Transverse colon (tissue), 4 donors: ENCODE measurements at regions not wholly inside any gene's neighbourhood (a gene's known extent, or its start where the extent isn't known, plus 50 kb on each side); places are given as distances from the start of the nearest gene placed in this dataset.

ENCODE experiments used
- DNase-seq: peaks from one replicate; pipeline ENCODE4 v3.0.0-alpha.2; 2019
- H3K27ac ChIP-seq, 4 donors: fragments of 200-600 bp; sonication (generic); 2 replicates each; pipeline ENCODE4 v1.5.1; 2016 to 2018; ENCODE audit warnings: inconsistent platforms in 4 of 4
- H3K27me3 ChIP-seq: fragments of 200-600 bp; sonication (generic); 2 replicates; pipeline ENCODE4 v1.5.1; 2017; ENCODE audit warnings: inconsistent platforms
- H3K36me3 ChIP-seq, 4 donors: fragments of 200-600 bp; sonication (generic); 2 replicates each; pipeline ENCODE4 v1.5.1; 2017 to 2019; ENCODE audit warnings: inconsistent platforms in 4 of 4
- H3K4me1 ChIP-seq, 4 donors: fragments of 200-600 bp; sonication (generic); 2 replicates each; pipeline ENCODE4 v1.5.1; 2017 to 2020; ENCODE audit warnings: inconsistent platforms in 4 of 4
- H3K4me3 ChIP-seq, 4 donors: fragments of 200-600 bp; sonication (generic); 1 replicate in 1 of 4; 2 replicates in 3 of 4; pipeline versions ENCODE4 v1.5.1 to v1.6.1; 2017 to 2019; ENCODE audit warnings: inconsistent platforms in 4 of 4
- H3K9me3 ChIP-seq, 2 donors: fragments of 200-600 bp; sonication (generic); 2 replicates each; pipeline ENCODE4 v1.5.1; 2017 to 2019; ENCODE audit warnings: inconsistent platforms in 2 of 2
- CTCF ChIP-seq, 5 experiments: fragments of 200-600 bp in 3 of 5; fragments of 450-650 bp in 2 of 5; sonication (generic) in 3 of 5; IDR thresholded peaks; 1 replicate in 2 of 5; 2 replicates in 3 of 5; pipeline ENCODE4 v1.5.1; 2016 to 2017; ENCODE audit warnings: antibody characterized with exemption in 5 of 5, inconsistent platforms in 3 of 5, mild to moderate bottlenecking in 2 of 5, moderate library complexity in 1 of 5
- EP300 ChIP-seq: sonication (generic); formaldehyde crosslinking; IDR thresholded peaks from one replicate; pipeline ENCODE4 v1.6.1; 2017; ENCODE audit warnings: antibody characterized with exemption, low read depth
- POLR2A ChIP-seq: fragments of 450-650 bp; IDR thresholded peaks from one replicate; pipeline ENCODE4 v1.6.1; 2016; ENCODE audit warnings: antibody characterized with exemption, mild to moderate bottlenecking, moderate library complexity
- POLR2AphosphoS5 ChIP-seq, 3 donors: sonication (generic); formaldehyde crosslinking; IDR thresholded peaks; one replicate each; pipeline ENCODE4 v1.6.1; 2016; ENCODE audit warnings: antibody characterized with exemption in 3 of 3
- WGBS, 2 donors: methylation state at CpG; one replicate each; pipeline ENCODE4 v1.1.5; 2018; ENCODE audit warnings: low coverage in 1 of 2; 5-methylcytosine and 5-hydroxymethylcytosine counted together
- in situ Hi-C, 4 donors: fragments of 200-750 bp; cut with MboI; loops; one replicate each; pipeline versions ENCODE4 v1.15.0 to v1.15.1; 2017; ENCODE audit warnings: low sequenced_read_pairs in 3 of 4, low pct_ligation_motif_present in 1 of 4, low pct_unique_long_range_greater_than_20kb in 1 of 4
- intact Hi-C: fragments of 100-400 bp; cut with DNase I; formaldehyde crosslinking; loops from one replicate; pipeline ENCODE4 v1.15.1; 2023; ENCODE audit warnings: low total_unique reads

- no peaks in the 10 kb centered on the region for H3K27me3 ChIP-seq
- H3K9me3 ChIP-seq, result peaks cover 0 to under 1% of the 10 kb centered on the region in 2 donors
- no peak overlapping the region for H3K27ac ChIP-seq
- intact Hi-C loops (no loop called here), in situ Hi-C loops (no loop called here)
- WGBS, 2 donors, result 84% methylated on average over 10 of the region's 10 CpGs; no CpG with 5 or more reads in 1 of the 2 donors
- DNase-seq, result no peak
- no peak overlapping the region for H3K4me3 ChIP-seq
- TF ChIP-seq POLR2AphosphoS5 (IDR thresholded peaks at IDR 0.05) (no peak), CTCF (IDR thresholded peaks at IDR 0.05) (no peak), POLR2A (no peak), EP300 (no peak)
- H3K36me3 ChIP-seq, result no peaks in the 10 kb centered on the region
- no peaks in the 10 kb centered on the region for H3K4me1 ChIP-seq
Measured at GRCh38 chr16:79849119-79849518, 248.6 kb upstream of the MAF start.

GRCh38 chr16:79848719-79849118 lies 248.2 kb upstream of the MAF start:
- Histone ChIP-seq H3K4me3 (no peak overlapping the region), H3K27ac (no peak overlapping the region), H3K36me3 (no peaks in the 10 kb centered on the region), H3K9me3 (no peaks in the 10 kb centered on the region), H3K4me1 (no peaks in the 10 kb centered on the region), H3K27me3 (no peaks in the 10 kb centered on the region)
- in situ Hi-C loops, result no loop called here
- no peak for TF ChIP-seq CTCF (IDR thresholded peaks at IDR 0.05)
- TF ChIP-seq EP300, result no peak
- no peak for TF ChIP-seq POLR2A
- no peak for TF ChIP-seq POLR2AphosphoS5 (IDR thresholded peaks at IDR 0.05)
- DNase-seq, result no peak
- intact Hi-C loops, result no loop called here
- 90% methylated on average over 2 to 6 of the region's 6 CpGs for WGBS, 2 donors

GRCh38 chr16:79847569-79847968 lies 247.0 kb upstream of the MAF start:
- Histone ChIP-seq H3K27me3 (no peaks in the 10 kb centered on the region), H3K4me3 (no peak overlapping the region), H3K9me3 (no peaks in the 10 kb centered on the region), H3K36me3 (no peaks in the 10 kb centered on the region), H3K27ac (no peak overlapping the region), H3K4me1 (no peaks in the 10 kb centered on the region)
- intact Hi-C loops (no loop called here), in situ Hi-C loops (no loop called here)
- TF ChIP-seq POLR2A, result no peak
- TF ChIP-seq CTCF (IDR thresholded peaks at IDR 0.05), result no peak
- TF ChIP-seq POLR2AphosphoS5 (IDR thresholded peaks at IDR 0.05), result no peak
- TF ChIP-seq EP300, result no peak
- 75 to 100% methylated on average over 1 to 5 of the region's 5 CpGs for WGBS, 2 donors
- no peak for DNase-seq

GRCh38 chr16:79847101-79847500 lies 246.6 kb upstream of the MAF start:
- 67 to 69% methylated on average over 1 to 6 of the region's 7 CpGs for WGBS, 2 donors
- DNase-seq, result no peak
- no peaks in the 10 kb centered on the region for H3K4me1 ChIP-seq
- H3K27ac ChIP-seq, result no peak overlapping the region
- TF ChIP-seq POLR2AphosphoS5 (IDR thresholded peaks at IDR 0.05) (no peak), EP300 (no peak), POLR2A (no peak), CTCF (IDR thresholded peaks at IDR 0.05) (no peak)
- no peaks in the 10 kb centered on the region for H3K36me3 ChIP-seq
- H3K4me3 ChIP-seq, result no peak overlapping the region
- in situ Hi-C loops (no loop called here), intact Hi-C loops (no loop called here)
- H3K27me3 ChIP-seq, result no peaks in the 10 kb centered on the region
- H3K9me3 ChIP-seq, result no peaks in the 10 kb centered on the region
